Embryonic facial prominence (tissue), 1 donor: ENCODE measurements at regions not wholly inside any gene's neighbourhood (a gene's known extent, or its start where the extent isn't known, plus 50 kb on each side); places are given as distances from the start of the nearest gene placed in this dataset.

Source experiments
- DNase-seq: peaks from one replicate; pipeline ENCODE4 v3.0.0-alpha.2; 2016; ENCODE audit errors: extremely low spot score

DNA sequence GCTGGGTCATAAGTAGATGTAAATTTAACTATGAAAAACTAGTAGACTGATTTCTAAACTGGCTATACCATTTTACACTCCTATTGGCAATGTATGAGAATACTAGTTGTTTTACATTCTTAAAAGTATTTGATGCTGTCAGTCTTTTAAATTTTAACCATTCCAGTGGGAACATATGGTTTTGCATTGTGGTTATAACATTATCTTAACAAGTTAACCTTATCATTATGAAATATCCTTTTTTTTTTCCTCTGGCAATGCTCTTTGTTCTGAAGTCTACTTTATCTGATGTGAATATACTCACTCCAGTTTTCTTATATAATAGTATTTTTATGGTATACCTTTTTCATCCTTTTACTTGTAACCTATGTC lies 548.9 kb upstream of the CLINT1 start:
- DNase-seq: no peak

- peak; percentile 50 for DNase-seq
Observed at GRCh38 chr5:158406884-158407823, 548.2 kb upstream of the CLINT1 start.

DNA sequence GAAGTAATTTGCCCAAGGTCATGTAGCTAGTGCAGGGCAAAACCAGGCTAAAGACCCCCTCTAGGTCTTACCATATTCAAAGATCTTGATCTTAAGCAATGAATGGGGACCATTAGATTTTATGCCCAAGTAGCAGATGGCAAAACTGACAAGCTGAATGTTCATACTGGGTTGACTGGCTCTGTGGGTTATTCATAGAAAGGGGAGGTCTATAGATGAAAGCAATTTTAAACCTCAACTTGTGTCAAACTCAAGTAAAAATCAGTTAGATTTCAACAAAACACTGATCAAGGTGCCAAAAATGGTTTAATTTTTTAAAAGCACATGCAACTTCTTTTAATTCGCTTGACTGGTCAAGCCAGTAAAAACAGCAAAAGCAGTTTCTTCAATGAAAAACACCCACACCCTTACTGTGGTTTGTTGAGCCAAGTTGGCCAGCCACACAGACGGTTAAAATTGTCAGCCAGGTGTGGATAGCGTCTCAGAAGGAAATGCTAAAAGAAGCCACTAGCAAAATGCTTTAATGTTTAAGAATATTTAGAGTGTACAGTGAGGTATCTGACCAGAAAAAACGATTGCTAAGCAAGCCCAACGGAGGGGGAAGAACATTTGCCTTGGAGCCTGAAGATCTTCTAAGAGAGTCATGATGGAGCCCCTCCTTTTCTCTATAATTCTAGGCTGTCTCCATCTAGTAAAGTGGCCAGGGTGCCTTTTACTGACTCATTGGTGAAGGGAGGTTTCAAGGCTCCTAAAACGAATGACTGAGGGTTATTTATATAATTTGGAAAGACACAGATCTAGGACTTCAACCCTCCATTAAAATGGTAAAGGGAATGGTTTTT lies 539.6 kb upstream of the CLINT1 start:
- no peak for DNase-seq

- DNase-seq: no peak
Observed at GRCh38 chr5:158397278-158397677, 538.3 kb upstream of the CLINT1 start.

DNA sequence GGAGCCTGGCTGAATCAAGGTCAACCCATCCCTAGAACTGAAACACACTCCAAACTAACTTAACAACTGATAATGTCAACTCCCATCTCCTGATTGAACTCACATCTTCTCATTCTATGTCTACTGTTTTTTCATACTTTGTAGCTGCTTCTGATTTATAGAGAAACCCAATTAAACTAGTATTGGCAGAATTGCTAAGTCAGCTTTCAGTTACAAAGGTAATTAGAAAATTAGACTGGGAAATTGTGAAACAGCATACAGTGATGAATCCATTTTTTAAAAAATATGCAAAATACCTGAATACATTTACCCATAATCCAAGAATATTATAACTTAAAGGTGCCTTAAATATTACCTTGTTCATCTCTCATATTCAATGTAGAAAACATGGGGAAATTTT lies 535.2 kb upstream of the CLINT1 start:
- no peak for DNase-seq

DNA sequence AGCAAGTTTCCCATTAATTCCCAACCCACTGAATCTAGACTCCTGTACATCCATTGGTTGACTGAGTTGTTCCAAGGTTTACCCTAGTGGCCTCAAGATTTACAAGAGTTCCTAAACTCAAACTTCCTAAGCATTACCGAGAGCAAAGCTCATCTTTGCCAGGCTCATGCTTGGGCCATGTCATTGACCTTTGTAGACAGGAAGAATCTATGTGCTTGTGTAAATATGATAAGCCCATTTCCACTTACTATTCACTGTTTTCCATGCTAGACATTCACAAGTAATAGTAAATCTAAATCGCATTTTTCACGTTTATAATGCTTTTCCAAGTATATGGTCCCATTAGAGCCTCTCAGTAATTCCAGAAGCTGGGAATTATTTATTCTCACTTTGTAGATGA lies 534.5 kb upstream of the CLINT1 start:
- no peak for DNase-seq

GRCh38 chr5:158392753-158393152 lies 533.8 kb upstream of the CLINT1 start:
- DNase-seq: no peak

- DNase-seq: no peak
Observed at GRCh38 chr5:158390577-158390976, 531.6 kb upstream of the CLINT1 start.

- no peak for DNase-seq
Observed at GRCh38 chr5:158389786-158390185, 530.8 kb upstream of the CLINT1 start.

DNA sequence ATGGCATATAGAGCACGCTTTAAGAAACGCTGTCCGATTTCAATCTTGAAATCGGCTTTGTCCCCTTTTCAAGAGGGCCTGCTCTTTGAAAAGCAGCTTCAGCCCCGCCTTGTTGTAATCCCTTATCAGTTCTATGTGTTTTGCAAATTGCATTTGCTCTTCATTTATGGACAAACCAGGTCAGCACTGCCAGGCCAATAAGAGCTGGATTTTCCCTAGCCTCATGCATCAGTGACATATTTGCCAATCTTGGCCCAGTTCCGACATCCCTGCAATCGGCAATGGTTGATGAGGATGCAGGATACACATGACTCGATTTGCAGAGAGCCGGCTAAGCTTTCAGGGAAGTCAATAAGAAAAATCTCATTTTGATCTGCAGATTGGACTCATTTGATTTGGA lies 529.1 kb upstream of the CLINT1 start:
- no peak for DNase-seq

GRCh38 chr5:158387499-158387898 lies 528.6 kb upstream of the CLINT1 start:
- no peak for DNase-seq

- DNase-seq: no peak
Observed at GRCh38 chr5:158385982-158386381, 527.0 kb upstream of the CLINT1 start.

GRCh38 chr5:158384535-158385481 lies 525.9 kb upstream of the CLINT1 start:
- no peak for DNase-seq

- no peak for DNase-seq
Observed at GRCh38 chr5:158383486-158383885, 524.5 kb upstream of the CLINT1 start.

- no peak for DNase-seq
Observed at GRCh38 chr5:158382473-158382872, 523.5 kb upstream of the CLINT1 start.

DNA sequence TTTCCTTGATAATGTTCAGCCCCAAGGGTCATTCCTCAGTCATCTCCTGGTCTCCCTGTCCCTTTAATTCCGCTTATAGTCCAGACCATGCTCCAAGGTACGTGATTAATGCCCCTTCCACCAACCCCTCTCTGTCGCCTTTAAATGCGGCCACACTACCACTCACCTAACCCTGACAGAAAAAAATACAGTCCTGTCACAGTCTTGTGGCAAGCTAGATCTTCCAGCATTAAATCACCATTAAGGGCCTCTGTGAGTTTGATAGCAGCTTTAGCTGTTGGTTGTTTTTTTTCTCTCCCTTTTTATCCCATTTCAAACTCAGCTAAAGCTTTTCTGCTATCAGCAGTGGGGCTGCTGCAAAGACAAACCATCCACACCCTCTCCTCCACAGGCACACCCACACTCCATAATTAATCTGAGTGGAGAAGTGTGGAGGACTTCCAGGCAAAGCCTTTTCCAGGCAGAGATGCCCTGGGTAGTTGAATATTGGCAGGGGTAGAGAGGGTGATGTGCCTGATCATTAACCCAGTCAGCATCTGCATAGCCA lies 522.7 kb upstream of the CLINT1 start:
- no peak for DNase-seq

DNA sequence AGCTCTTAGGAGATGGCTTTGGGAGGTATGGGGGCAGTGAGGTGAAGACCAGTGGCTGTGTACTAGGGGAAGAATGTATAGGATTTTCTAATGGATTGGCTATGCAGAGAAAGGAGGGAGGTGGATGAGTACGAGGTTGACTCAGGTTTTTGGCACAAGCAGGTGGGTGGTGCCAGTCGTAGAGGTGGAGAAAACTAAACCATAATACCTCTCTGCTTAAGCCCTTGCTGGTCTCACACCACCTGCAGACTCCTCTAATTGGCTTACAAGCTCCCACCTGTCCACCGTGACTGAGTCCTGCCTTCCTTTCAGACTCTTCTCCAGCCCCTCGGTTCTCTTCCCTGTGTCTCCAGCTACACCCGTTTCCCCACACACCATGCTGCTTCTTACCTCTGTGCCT lies 521.7 kb upstream of the CLINT1 start:
- no peak for DNase-seq

GRCh38 chr5:158378931-158379330 lies 520.0 kb upstream of the CLINT1 start:
- no peak for DNase-seq

- no peak for DNase-seq
Observed at GRCh38 chr5:158376679-158377078, 517.7 kb upstream of the CLINT1 start.

GRCh38 chr5:158375531-158375930 lies 516.6 kb upstream of the CLINT1 start:
- no peak for DNase-seq

DNA sequence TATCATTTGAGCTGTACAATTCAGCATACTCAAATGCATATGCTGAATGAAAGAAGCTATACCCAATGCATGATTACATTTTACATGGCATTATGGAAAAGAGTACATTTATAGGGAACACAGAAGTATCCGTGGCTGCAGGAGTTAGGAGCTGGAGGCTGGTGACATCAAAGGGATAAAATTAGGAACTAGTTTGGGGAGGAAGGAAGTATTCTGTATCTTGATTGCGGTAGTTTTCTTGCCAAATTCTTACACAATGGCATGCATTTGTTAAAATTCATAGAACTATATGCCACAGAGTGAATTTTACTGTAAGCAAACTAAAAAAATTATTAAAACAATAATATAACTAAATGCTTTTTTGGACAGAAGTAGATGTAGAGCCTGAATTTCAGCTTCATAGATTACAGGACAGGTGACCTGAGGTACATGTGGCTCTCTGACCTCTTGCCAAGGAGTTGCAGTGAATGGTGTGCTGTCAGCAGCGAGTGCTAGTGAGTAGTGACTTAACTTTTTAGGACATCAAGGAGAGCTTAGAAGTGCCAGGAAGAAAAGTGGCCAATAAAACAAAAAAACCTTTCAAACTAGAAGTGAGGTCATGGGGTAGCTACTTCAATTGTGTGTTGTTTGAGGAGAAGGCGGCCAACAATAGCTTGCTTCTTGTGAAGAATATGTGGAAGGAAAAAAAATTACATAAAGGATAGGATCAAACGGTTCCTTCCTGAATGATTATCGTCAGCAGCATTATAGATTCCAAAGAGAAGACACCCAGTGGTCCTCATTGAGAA lies 514.9 kb upstream of the CLINT1 start:
- no peak for DNase-seq
